TTC549 (cell line): ENCODE measurements at regions not wholly inside any gene's neighbourhood (a gene's known extent, or its start where the extent isn't known, plus 50 kb on each side); places are given as distances from the start of the nearest gene placed in this dataset.

Experiments
- FAIRE-seq: peaks from 2 replicates; lab custom pipeline; 2012; peaks lifted over from hg19 to GRCh38; lab: Jason Lieb, UNC

DNA sequence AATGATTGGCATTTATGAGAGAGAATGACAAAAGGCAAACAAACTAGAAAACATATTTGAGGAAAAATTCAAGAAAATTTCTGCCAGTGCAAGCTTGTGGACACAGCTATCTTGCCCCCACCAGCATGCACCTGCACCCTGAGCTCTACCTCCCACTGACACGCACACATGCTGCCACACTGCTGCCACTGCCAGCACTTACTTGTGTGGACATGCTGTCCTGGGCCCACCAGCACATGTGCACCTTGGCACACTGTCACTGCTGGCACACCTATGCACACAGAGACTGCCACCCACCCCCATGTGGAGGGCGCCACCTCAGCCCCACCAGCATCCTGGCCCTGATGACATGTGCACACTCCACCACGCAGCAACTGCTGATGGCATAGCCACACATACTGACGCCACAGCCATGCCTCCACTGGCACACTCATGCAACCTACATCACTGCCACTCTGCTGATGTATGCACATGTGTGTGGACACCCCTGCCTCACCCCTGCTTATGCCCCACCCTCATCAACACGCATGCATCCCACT is 475.0 kb downstream of the SOX5 start:
- FAIRE-seq, result no peak
